ENCODE measurements at regions not wholly inside any gene's neighbourhood (a gene's known extent, or its start where the extent isn't known, plus 50 kb on each side); places are given as distances from the start of the nearest gene placed in this dataset.

GRCh38 chr9:29004988-29005387 lies 1431.7 kb upstream of the C9orf72 start:
- ATAC-seq, result no peak
- POLR2A ChIA-PET, result no interaction called here
- TF ChIP-seq CTCF (IDR thresholded peaks at IDR 0.05), result no peak
- intact Hi-C loops (cut with micrococcal nuclease), result no loop called here
- H3K27me3 Mint-ChIP-seq, result no peaks in the 10 kb centered on the region
- no peaks in the 10 kb centered on the region for H3K36me3 Mint-ChIP-seq (ENCODE audit: low read depth)
- CTCF ChIA-PET, result no interaction called here
- no peak overlapping the region for H3K27ac Mint-ChIP-seq
- no peak for DNase-seq
- no peak overlapping the region for H3K4me3 Mint-ChIP-seq
- no peaks in the 10 kb centered on the region for H3K4me1 Mint-ChIP-seq (ENCODE audit: low read depth)
- H3K9me3 Mint-ChIP-seq, result peaks cover 3% of the 10 kb centered on the region

- no peak for DNase-seq
- intact Hi-C loops (cut with micrococcal nuclease), result no loop called here
- no peaks in the 10 kb centered on the region for H3K4me1 Mint-ChIP-seq (ENCODE audit: low read depth)
- no peak overlapping the region for H3K27ac Mint-ChIP-seq
- no peak overlapping the region for H3K4me3 Mint-ChIP-seq
- no peak for TF ChIP-seq CTCF (IDR thresholded peaks at IDR 0.05)
- H3K27me3 Mint-ChIP-seq, result no peaks in the 10 kb centered on the region
- ChIA-PET POLR2A (no interaction called here), CTCF (no interaction called here)
- no peak for ATAC-seq
- peaks cover 5% of the 10 kb centered on the region for H3K9me3 Mint-ChIP-seq
- no peaks in the 10 kb centered on the region for H3K36me3 Mint-ChIP-seq (ENCODE audit: low read depth)
Observed at GRCh38 chr9:29006628-29007027, 1433.3 kb upstream of the C9orf72 start.

GRCh38 chr9:29012911-29013310 lies 1439.6 kb upstream of the C9orf72 start:
- no peak for TF ChIP-seq CTCF (IDR thresholded peaks at IDR 0.05)
- ChIA-PET POLR2A (no interaction called here), CTCF (no interaction called here)
- intact Hi-C loops (cut with micrococcal nuclease), result no loop called here
- Mint-ChIP-seq H3K9me3 (peaks cover 2% of the 10 kb centered on the region), H3K4me3 (no peak overlapping the region), H3K4me1 (ENCODE audit: low read depth) (no peaks in the 10 kb centered on the region), H3K36me3 (ENCODE audit: low read depth) (no peaks in the 10 kb centered on the region), H3K27me3 (no peaks in the 10 kb centered on the region), H3K27ac (no peak overlapping the region)
- DNase-seq, result no peak
- no peak for ATAC-seq

- ChIA-PET CTCF (no interaction called here), POLR2A (no interaction called here)
- H3K4me3 Mint-ChIP-seq, result no peak overlapping the region
- DNase-seq, result no peak
- TF ChIP-seq CTCF (IDR thresholded peaks at IDR 0.05), result no peak
- H3K36me3 Mint-ChIP-seq (ENCODE audit: low read depth), result no peaks in the 10 kb centered on the region
- no peaks in the 10 kb centered on the region for H3K27me3 Mint-ChIP-seq
- no peak for ATAC-seq
- intact Hi-C loops (cut with micrococcal nuclease), result no loop called here
- H3K9me3 Mint-ChIP-seq, result no peaks in the 10 kb centered on the region
- H3K27ac Mint-ChIP-seq, result no peak overlapping the region
- no peaks in the 10 kb centered on the region for H3K4me1 Mint-ChIP-seq (ENCODE audit: low read depth)
Observed at GRCh38 chr9:29021632-29022031, 1448.4 kb upstream of the C9orf72 start.

- no peak for TF ChIP-seq CTCF (IDR thresholded peaks at IDR 0.05)
- Mint-ChIP-seq H3K4me1 (ENCODE audit: low read depth) (no peaks in the 10 kb centered on the region), H3K9me3 (peaks cover 4% of the 10 kb centered on the region), H3K36me3 (ENCODE audit: low read depth) (no peaks in the 10 kb centered on the region), H3K27ac (no peak overlapping the region), H3K27me3 (no peaks in the 10 kb centered on the region), H3K4me3 (no peak overlapping the region)
- no peak for ATAC-seq
- no peak for DNase-seq
- ChIA-PET POLR2A (no interaction called here), CTCF (no interaction called here)
- intact Hi-C loops (cut with micrococcal nuclease), result no loop called here
Observed at GRCh38 chr9:29038332-29038731, 1465.1 kb upstream of the C9orf72 start.
